ENCODE measurements at regions not wholly inside any gene's neighbourhood (a gene's known extent, or its start where the extent isn't known, plus 50 kb on each side); places are given as distances from the start of the nearest gene placed in this dataset.
"Not testable (repeated sequence)": the region's sequence is repeated elsewhere in the genome, so short reads cannot be mapped to it uniquely, and the experiment has no call there.

GRCh38 chr3:78317774-78318173 lies 1277.9 kb downstream of the ROBO2 start:
- DNase-seq (ENCODE audit: low spot score), result no peak

- DNase-seq (ENCODE audit: low spot score), result no peak
Observed at GRCh38 chr3:78322780-78323179, 1282.9 kb downstream of the ROBO2 start.

- DNase-seq (ENCODE audit: low spot score), result no peak
Observed at GRCh38 chr3:78337801-78338211, 1297.9 kb downstream of the ROBO2 start.

GRCh38 chr3:78338405-78338804 lies 1298.5 kb downstream of the ROBO2 start:
- no peak for DNase-seq (ENCODE audit: low spot score)

GRCh38 chr3:78343221-78343620 lies 1303.3 kb downstream of the ROBO2 start:
- no peak for DNase-seq (ENCODE audit: low spot score)

- not testable (repeated sequence) for DNase-seq (ENCODE audit: low spot score)
Observed at GRCh38 chr3:78344267-78344666, 1304.4 kb downstream of the ROBO2 start.

GRCh38 chr3:78344918-78345317 lies 1305.0 kb downstream of the ROBO2 start:
- no peak for DNase-seq (ENCODE audit: low spot score)

GRCh38 chr3:78347176-78347575 lies 1307.3 kb downstream of the ROBO2 start:
- no peak for DNase-seq (ENCODE audit: low spot score)

GRCh38 chr3:78348664-78349063 lies 1308.8 kb downstream of the ROBO2 start:
- no peak for DNase-seq (ENCODE audit: low spot score)

- no peak for DNase-seq (ENCODE audit: low spot score)
Observed at GRCh38 chr3:78349571-78349970, 1309.7 kb downstream of the ROBO2 start.

GRCh38 chr3:78351334-78351733 lies 1311.4 kb downstream of the ROBO2 start:
- no peak for DNase-seq (ENCODE audit: low spot score)

GRCh38 chr3:78353231-78353630 lies 1313.3 kb downstream of the ROBO2 start:
- DNase-seq (ENCODE audit: low spot score), result no peak

GRCh38 chr3:78360849-78361248 lies 1321.0 kb downstream of the ROBO2 start:
- DNase-seq (ENCODE audit: low spot score), result no peak

- DNase-seq (ENCODE audit: low spot score), result no peak
Observed at GRCh38 chr3:78368636-78369345, 1328.9 kb downstream of the ROBO2 start.

- no peak for DNase-seq (ENCODE audit: low spot score)
Observed at GRCh38 chr3:78390221-78390620, 1350.3 kb downstream of the ROBO2 start.

- DNase-seq (ENCODE audit: low spot score), result no peak
Observed at GRCh38 chr3:78398401-78398800, 1358.5 kb downstream of the ROBO2 start.

GRCh38 chr3:78402720-78403119 lies 1362.8 kb downstream of the ROBO2 start:
- DNase-seq (ENCODE audit: low spot score), result no peak

- no peak for DNase-seq (ENCODE audit: low spot score)
Observed at GRCh38 chr3:78405745-78406144, 1362.1 kb downstream of the ROBO1 start.

GRCh38 chr3:78406396-78406795 lies 1361.4 kb downstream of the ROBO1 start:
- no peak for DNase-seq (ENCODE audit: low spot score)

- DNase-seq (ENCODE audit: low spot score), result no peak
Observed at GRCh38 chr3:78410077-78410476, 1357.7 kb downstream of the ROBO1 start.

GRCh38 chr3:78414261-78414660 lies 1353.5 kb downstream of the ROBO1 start:
- DNase-seq (ENCODE audit: low spot score), result no peak

- DNase-seq (ENCODE audit: low spot score), result no peak
Observed at GRCh38 chr3:78420611-78421010, 1347.2 kb downstream of the ROBO1 start.

GRCh38 chr3:78421247-78421966 lies 1346.4 kb downstream of the ROBO1 start:
- DNase-seq (ENCODE audit: low spot score), result no peak

- DNase-seq (ENCODE audit: low spot score), result no peak
Observed at GRCh38 chr3:78424656-78425055, 1343.1 kb downstream of the ROBO1 start.
